ENCODE measurements at regions not wholly inside any gene's neighbourhood (a gene's known extent, or its start where the extent isn't known, plus 50 kb on each side); places are given as distances from the start of the nearest gene placed in this dataset.
A peak's percentile ranks its signal among the peaks of the same experiment; 100 is the strongest.
"Not testable (repeated sequence)": the region's sequence is repeated elsewhere in the genome, so short reads cannot be mapped to it uniquely, and the experiment has no call there.

GRCh38 chrX:98924511-98924910 is 1485.6 kb downstream of the PCDH19 start:
- no peaks in the 10 kb centered on the region for H3K4me1 ChIP-seq (ENCODE audit: insufficient read depth, low read length, poor library complexity, severe bottlenecking)
- H3K4me3 ChIP-seq (ENCODE audit: low read depth, low read length, poor library complexity, severe bottlenecking) = no peak overlapping the region
- TF ChIP-seq EZH2 (IDR thresholded peaks at IDR 0.05; ENCODE audit: borderline replicate concordance, low read depth, low read length, poor library complexity, severe bottlenecking) (no peak), CTCF (conservative IDR thresholded peaks at IDR 0.05; ENCODE audit: low read depth, low read length) (no peak)
- CTCF ChIA-PET = no interaction called here
- intact Hi-C loops (cut with micrococcal nuclease; ENCODE audit: unreplicated experiment) = no loop called here
- no peaks in the 10 kb centered on the region for H3K9me3 ChIP-seq (ENCODE audit: low read depth, low read length, poor library complexity, severe bottlenecking)
- no peak for DNase-seq (ENCODE audit: low spot score)
- BruUV-seq (replicated peaks) = no TSS peak
- H3K27ac ChIP-seq (ENCODE audit: low read depth, low read length, poor library complexity, severe bottlenecking) = no peak overlapping the region
- H3K27me3 ChIP-seq (replicated peaks; ENCODE audit: insufficient read depth, low read depth, low read length, poor library complexity) = no peaks in the 10 kb centered on the region
- POLR2A ChIA-PET (ENCODE audit: low non-redundant PET) = no interaction called here
- no peaks in the 10 kb centered on the region for H3K36me3 ChIP-seq (ENCODE audit: insufficient read depth, low read length, poor library complexity, severe bottlenecking)

GRCh38 chrX:98897191-98897590 is 1512.9 kb downstream of the PCDH19 start:
- Histone ChIP-seq H3K4me1 (ENCODE audit: insufficient read depth, low read length, poor library complexity, severe bottlenecking) (no peaks in the 10 kb centered on the region), H3K4me3 (ENCODE audit: low read depth, low read length, poor library complexity, severe bottlenecking) (no peak overlapping the region), H3K27me3 (replicated peaks; ENCODE audit: insufficient read depth, low read depth, low read length, poor library complexity) (no peaks in the 10 kb centered on the region), H3K27ac (ENCODE audit: low read depth, low read length, poor library complexity, severe bottlenecking) (no peak overlapping the region), H3K36me3 (ENCODE audit: insufficient read depth, low read length, poor library complexity, severe bottlenecking) (no peaks in the 10 kb centered on the region), H3K9me3 (ENCODE audit: low read depth, low read length, poor library complexity, severe bottlenecking) (no peaks in the 10 kb centered on the region)
- POLR2A ChIA-PET (ENCODE audit: low non-redundant PET) = no interaction called here
- no peak for DNase-seq (ENCODE audit: low spot score)
- intact Hi-C loops (cut with micrococcal nuclease; ENCODE audit: unreplicated experiment) = no loop called here
- CTCF ChIA-PET = no interaction called here
- BruUV-seq (replicated peaks) = no TSS peak
- TF ChIP-seq CTCF (conservative IDR thresholded peaks at IDR 0.05; ENCODE audit: low read depth, low read length) (no peak), EZH2 (IDR thresholded peaks at IDR 0.05; ENCODE audit: borderline replicate concordance, low read depth, low read length, poor library complexity, severe bottlenecking) (no peak)

GRCh38 chrX:98850639-98851038 is 1559.4 kb downstream of the PCDH19 start:
- DNase-seq (ENCODE audit: low spot score) = peak; percentile 37
- BruUV-seq (replicated peaks); H3K27me3 ChIP-seq (replicated peaks; ENCODE audit: insufficient read depth, low read depth, low read length, poor library complexity); H3K36me3 ChIP-seq (ENCODE audit: insufficient read depth, low read length, poor library complexity, severe bottlenecking); H3K9me3 ChIP-seq (ENCODE audit: low read depth, low read length, poor library complexity, severe bottlenecking); H3K4me1 ChIP-seq (ENCODE audit: insufficient read depth, low read length, poor library complexity, severe bottlenecking); CTCF ChIA-PET; H3K4me3 ChIP-seq (ENCODE audit: low read depth, low read length, poor library complexity, severe bottlenecking); H3K27ac ChIP-seq (ENCODE audit: low read depth, low read length, poor library complexity, severe bottlenecking); POLR2A ChIA-PET (ENCODE audit: low non-redundant PET); intact Hi-C loops (cut with micrococcal nuclease; ENCODE audit: unreplicated experiment): not testable (repeated sequence)
- TF ChIP-seq CTCF (conservative IDR thresholded peaks at IDR 0.05; ENCODE audit: low read depth, low read length) = peak; percentile 47

Measured in A673 (cell line).